A549 (cell line): ENCODE measurements at regions not wholly inside any gene's neighbourhood (a gene's known extent, or its start where the extent isn't known, plus 50 kb on each side); places are given as distances from the start of the nearest gene placed in this dataset.

Experiments
- CEBPB ChIP-seq, 2 experiments: fragments of >200 bp in 1 of 2; sonication (Bioruptor Twin) in 1 of 2; formaldehyde crosslinking in 1 of 2; IDR thresholded peaks; 2 replicates each; pipeline ENCODE4 v1.6.1; 2012 to 2016
- USF2 ChIP-seq: fragments of 450-650 bp; IDR thresholded peaks from 2 replicates; pipeline ENCODE4 v1.6.1; 2014; ENCODE audit warnings: antibody characterized with exemption

GRCh38 chr4:141814499-141814898 is 178.1 kb downstream of the IL15 start:
- no peak for TF ChIP-seq USF2
- TF ChIP-seq CEBPB (IDR thresholded peaks at IDR 0.05) = no peak
